PC-3 (cell line): ENCODE measurements at regions not wholly inside any gene's neighbourhood (a gene's known extent, or its start where the extent isn't known, plus 50 kb on each side); places are given as distances from the start of the nearest gene placed in this dataset.
"Not testable (repeated sequence)": the region's sequence is repeated elsewhere in the genome, so short reads cannot be mapped to it uniquely, and the experiment has no call there.

ENCODE experiments used
- ATAC-seq: fragments of 200-7000 bp; cut with Tn5 transposase; 2 replicates; pipeline ENCODE4 v1.9.1; 2020; ENCODE audit warnings: mild to moderate bottlenecking, moderate library complexity
- BruUV-seq: library from RNA; stranded (reverse); fragments of 400-500 nt; replicated peaks from 2 replicates; lab custom pipeline; 2021; lab: Mats Ljungman, UMichigan
- CTCF ChIA-PET: fragments of 300-600 bp; sonication (Branson Sonifier 250); formaldehyde crosslinking; loops from one replicate; lab custom pipeline; 2022; ENCODE audit warnings: antibody characterized with exemption; lab: Charles Lee
- POLR2A ChIA-PET: fragments of 300-600 bp; sonication (Branson Sonifier 250); formaldehyde crosslinking; loops from one replicate; lab custom pipeline; 2022; ENCODE audit warnings: antibody characterized with exemption; ENCODE audit not compliant: unreplicated experiment; lab: Charles Lee
- DNase-seq: peaks from one replicate; pipeline ENCODE4 v3.0.0-alpha.2; 2015
- H2AFZ ChIP-seq: fragments of 300-600 bp; sonication (generic); 2 replicates; pipeline ENCODE4 v1.6.0; 2016; ENCODE audit warnings: antibody characterized with exemption, low read length
- H3F3A ChIP-seq: fragments of 300-600 bp; sonication (generic); one replicate; pipeline ENCODE4 v1.6.0; 2017; ENCODE audit warnings: antibody characterized with exemption, low read length, control low read depth, mild to moderate bottlenecking; ENCODE audit not compliant: unreplicated experiment
- H3K27ac ChIP-seq: fragments of 300-600 bp; sonication (generic); 2 replicates; pipeline ENCODE4 v1.5.1; 2016; ENCODE audit warnings: mild to moderate bottlenecking, low read length
- H3K27me3 ChIP-seq: fragments of 300-600 bp; sonication (generic); 2 replicates; pipeline ENCODE4 v1.6.1; 2016; ENCODE audit warnings: low read length, mixed read lengths
- H3K36me3 ChIP-seq: fragments of 300-600 bp; sonication (generic); 2 replicates; pipeline ENCODE4 v1.6.1; 2016; ENCODE audit warnings: low read depth, mixed run types, low read length, mixed read lengths
- H3K4me1 ChIP-seq: fragments of 300-600 bp; sonication (generic); 2 replicates; pipeline ENCODE4 v1.5.1; 2016; ENCODE audit warnings: low read length; ENCODE audit not compliant: insufficient read depth
- H3K4me2 ChIP-seq: fragments of 300-600 bp; sonication (generic); 2 replicates; pipeline ENCODE4 v1.6.0; 2016; ENCODE audit warnings: low read length
- H3K4me3 ChIP-seq: fragments of 300-600 bp; sonication (generic); 2 replicates; pipeline ENCODE4 v1.5.1; 2016; ENCODE audit warnings: mild to moderate bottlenecking, low read length, mixed read lengths
- H3K79me2 ChIP-seq: fragments of 300-600 bp; sonication (generic); 2 replicates; pipeline ENCODE4 v1.6.1; 2017; ENCODE audit warnings: low read length, mixed read lengths
- H3K9ac ChIP-seq: fragments of 300-600 bp; sonication (generic); 2 replicates; pipeline ENCODE4 v1.6.0; 2016; ENCODE audit warnings: mild to moderate bottlenecking, low read length
- H3K9me2 ChIP-seq: fragments of 300-600 bp; sonication (generic); replicated peaks from 2 replicates; pipeline ENCODE4 v1.6.1; 2016; ENCODE audit warnings: mixed run types, low read length, mixed read lengths
- H3K9me3 ChIP-seq: fragments of 300-600 bp; sonication (generic); 2 replicates; pipeline ENCODE4 v1.6.1; 2016; ENCODE audit warnings: low read length, mixed read lengths
- H4K20me1 ChIP-seq: fragments of 300-600 bp; sonication (generic); 2 replicates; pipeline ENCODE4 v1.6.1; 2016; ENCODE audit warnings: low read length, mixed read lengths
- EZH2 ChIP-seq: fragments of 300-600 bp; sonication (generic); IDR thresholded peaks from one replicate; pipeline ENCODE4 v1.6.1; 2017; ENCODE audit warnings: antibody characterized with exemption, mild to moderate bottlenecking, low read length; ENCODE audit not compliant: unreplicated experiment
- EZH2phosphoT487 ChIP-seq: fragments of 300-600 bp; sonication (generic); IDR thresholded peaks from 2 replicates; pipeline ENCODE4 v1.6.1; 2018; ENCODE audit warnings: mild to moderate bottlenecking, antibody characterized with exemption, low read length, borderline replicate concordance
- intact Hi-C: fragments of 100-400 bp; cut with micrococcal nuclease; formaldehyde crosslinking; loops from 2 replicates; pipeline ENCODE4 v1.9.0; 2023
- TF ChIP-seq, protein P1 (sequence below): fragments of 300-600 bp; sonication (generic); conservative IDR thresholded peaks from 2 replicates; pipeline ENCODE4 v1.5.1; 2017; ENCODE audit warnings: antibody characterized with exemption, low read depth, mild to moderate bottlenecking, low read length

DNA sequence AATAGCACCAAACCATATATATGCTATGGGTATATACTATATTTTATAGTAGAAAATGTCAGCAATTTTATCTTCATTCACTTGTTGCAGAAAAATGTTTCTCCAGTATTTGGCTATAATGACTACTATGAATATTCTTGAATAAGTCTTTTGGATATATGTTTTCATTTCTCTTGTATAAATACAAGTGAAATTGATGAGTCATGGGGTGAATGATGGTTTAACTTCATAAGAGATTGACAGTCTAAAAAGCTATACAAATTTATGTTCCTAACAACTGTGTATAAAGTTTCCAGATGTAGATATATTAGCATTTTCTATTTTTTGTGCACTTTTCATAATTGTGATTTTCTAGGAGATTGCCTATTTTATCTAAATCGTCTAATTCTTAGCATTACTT lies 714.8 kb downstream of the TRHDE start:
- H4K20me1 ChIP-seq = no peaks in the 10 kb centered on the region
- H3K9me3 ChIP-seq = no peaks in the 10 kb centered on the region
- BruUV-seq = no TSS peak
- H3K9me2 ChIP-seq = no peaks in the 10 kb centered on the region
- intact Hi-C loops = no loop called here
- no peak overlapping the region for H3K9ac ChIP-seq
- no peak overlapping the region for H3K4me2 ChIP-seq
- DNase-seq (no peak), ATAC-seq (no peak)
- no peak overlapping the region for H3K27ac ChIP-seq
- no peaks in the 10 kb centered on the region for H3K36me3 ChIP-seq
- H3K4me3 ChIP-seq = no peak overlapping the region
- no peaks in the 10 kb centered on the region for H3K27me3 ChIP-seq
- peaks cover 13% of the 10 kb centered on the region for H3K4me1 ChIP-seq
- no peak overlapping the region for H2AFZ ChIP-seq
- H3K79me2 ChIP-seq = no peaks in the 10 kb centered on the region
- ChIA-PET POLR2A (no interaction called here), CTCF (no interaction called here)
- no peak for TF ChIP-seq EZH2phosphoT487
- TF ChIP-seq EZH2 = no peak
- TF ChIP-seq, protein P1, sequence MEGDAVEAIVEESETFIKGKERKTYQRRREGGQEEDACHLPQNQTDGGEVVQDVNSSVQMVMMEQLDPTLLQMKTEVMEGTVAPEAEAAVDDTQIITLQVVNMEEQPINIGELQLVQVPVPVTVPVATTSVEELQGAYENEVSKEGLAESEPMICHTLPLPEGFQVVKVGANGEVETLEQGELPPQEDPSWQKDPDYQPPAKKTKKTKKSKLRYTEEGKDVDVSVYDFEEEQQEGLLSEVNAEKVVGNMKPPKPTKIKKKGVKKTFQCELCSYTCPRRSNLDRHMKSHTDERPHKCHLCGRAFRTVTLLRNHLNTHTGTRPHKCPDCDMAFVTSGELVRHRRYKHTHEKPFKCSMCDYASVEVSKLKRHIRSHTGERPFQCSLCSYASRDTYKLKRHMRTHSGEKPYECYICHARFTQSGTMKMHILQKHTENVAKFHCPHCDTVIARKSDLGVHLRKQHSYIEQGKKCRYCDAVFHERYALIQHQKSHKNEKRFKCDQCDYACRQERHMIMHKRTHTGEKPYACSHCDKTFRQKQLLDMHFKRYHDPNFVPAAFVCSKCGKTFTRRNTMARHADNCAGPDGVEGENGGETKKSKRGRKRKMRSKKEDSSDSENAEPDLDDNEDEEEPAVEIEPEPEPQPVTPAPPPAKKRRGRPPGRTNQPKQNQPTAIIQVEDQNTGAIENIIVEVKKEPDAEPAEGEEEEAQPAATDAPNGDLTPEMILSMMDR = no peak
- H3F3A ChIP-seq = no peaks in the 10 kb centered on the region

DNA sequence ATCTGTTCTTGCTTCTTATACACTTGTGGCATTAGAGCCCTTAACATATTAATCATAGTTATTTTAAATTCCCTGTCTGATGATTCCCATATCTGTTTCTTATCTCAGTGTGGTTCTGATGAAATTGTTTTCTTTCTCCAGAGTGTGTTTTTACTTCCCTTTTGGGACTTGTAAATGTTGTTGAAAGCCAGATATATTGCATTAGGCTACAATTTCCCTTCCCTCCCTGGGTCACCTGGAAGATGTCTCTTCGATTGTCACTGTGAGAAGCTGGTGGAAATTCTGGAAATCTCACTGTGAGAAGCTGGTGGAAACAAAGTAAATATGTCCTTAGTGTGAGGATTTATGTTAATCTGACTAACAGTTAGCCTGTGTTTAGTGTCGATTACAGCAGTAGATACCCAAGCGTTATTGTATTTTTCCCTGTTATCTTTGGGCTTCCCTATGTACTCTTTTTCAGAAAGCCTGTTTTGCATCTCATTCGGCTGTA lies 717.3 kb downstream of the TRHDE start:
- Histone ChIP-seq H3K9ac (no peak overlapping the region), H3K4me2 (no peak overlapping the region), H3K9me2 (no peaks in the 10 kb centered on the region), H3K36me3 (no peaks in the 10 kb centered on the region), H3K9me3 (no peaks in the 10 kb centered on the region), H4K20me1 (no peaks in the 10 kb centered on the region), H3F3A (no peaks in the 10 kb centered on the region), H3K27me3 (no peaks in the 10 kb centered on the region), H3K4me3 (no peak overlapping the region), H2AFZ (no peak overlapping the region), H3K79me2 (no peaks in the 10 kb centered on the region), H3K4me1 (no peaks in the 10 kb centered on the region), H3K27ac (no peak overlapping the region)
- ChIA-PET POLR2A (no interaction called here), CTCF (no interaction called here)
- DNase-seq (no peak), ATAC-seq (no peak)
- no TSS peak for BruUV-seq
- TF ChIP-seq EZH2 (no peak), EZH2phosphoT487 (no peak)
- TF ChIP-seq, protein P1 = no peak
- intact Hi-C loops = no loop called here

DNA sequence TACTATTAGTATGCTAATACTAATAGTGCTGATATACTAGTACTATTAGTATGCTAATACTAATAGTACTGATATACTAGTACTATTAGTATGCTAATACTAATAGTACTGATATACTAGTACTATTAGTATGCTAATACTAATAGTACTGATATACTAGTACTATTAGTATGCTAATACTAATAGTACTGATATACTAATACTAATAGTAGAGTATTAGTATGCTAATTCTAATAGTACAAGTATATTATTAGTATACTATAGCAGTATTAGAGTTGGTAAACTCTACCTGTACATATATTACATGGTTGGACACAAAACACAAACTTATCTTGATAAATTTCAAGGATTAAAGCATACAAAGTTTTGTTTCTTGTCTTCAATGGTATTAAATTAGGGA lies 722.9 kb downstream of the TRHDE start:
- H3K27me3 ChIP-seq, H3K79me2 ChIP-seq, H3K27ac ChIP-seq, DNase-seq, H3F3A ChIP-seq, H3K4me2 ChIP-seq, BruUV-seq, H3K9me2 ChIP-seq, H3K4me1 ChIP-seq, H2AFZ ChIP-seq, ATAC-seq, H3K9ac ChIP-seq, POLR2A ChIA-PET, intact Hi-C loops, CTCF ChIA-PET, H3K9me3 ChIP-seq, H4K20me1 ChIP-seq, H3K36me3 ChIP-seq, H3K4me3 ChIP-seq: not testable (repeated sequence)
